ENCODE measurements at regions not wholly inside any gene's neighbourhood (a gene's known extent, or its start where the extent isn't known, plus 50 kb on each side); places are given as distances from the start of the nearest gene placed in this dataset.

DNA sequence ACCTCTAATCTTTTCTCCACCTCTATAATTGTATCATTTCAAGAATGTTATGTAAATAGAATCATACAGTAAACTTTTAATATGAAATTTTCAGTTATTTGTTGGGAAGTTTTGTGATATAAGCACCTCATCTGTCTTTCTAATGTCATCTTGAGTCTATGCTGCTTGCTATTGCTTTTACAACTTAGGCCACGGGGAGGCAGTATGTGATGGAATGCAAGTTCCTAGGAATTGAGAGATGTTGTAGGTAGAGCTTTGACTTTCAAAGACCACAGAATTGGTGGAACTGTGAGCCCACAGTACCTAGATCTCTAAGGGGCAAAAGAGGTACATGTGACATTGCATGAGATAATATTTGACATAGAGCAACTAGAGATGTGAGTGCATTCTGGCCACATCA lies 328.3 kb downstream of the MFSD1 start:
- no peak overlapping the region for H3K4me3 ChIP-seq (ENCODE audit: low read depth, low read length)
- DNase-seq (ENCODE audit: low read depth): no peak
- TF ChIP-seq, protein P1, sequence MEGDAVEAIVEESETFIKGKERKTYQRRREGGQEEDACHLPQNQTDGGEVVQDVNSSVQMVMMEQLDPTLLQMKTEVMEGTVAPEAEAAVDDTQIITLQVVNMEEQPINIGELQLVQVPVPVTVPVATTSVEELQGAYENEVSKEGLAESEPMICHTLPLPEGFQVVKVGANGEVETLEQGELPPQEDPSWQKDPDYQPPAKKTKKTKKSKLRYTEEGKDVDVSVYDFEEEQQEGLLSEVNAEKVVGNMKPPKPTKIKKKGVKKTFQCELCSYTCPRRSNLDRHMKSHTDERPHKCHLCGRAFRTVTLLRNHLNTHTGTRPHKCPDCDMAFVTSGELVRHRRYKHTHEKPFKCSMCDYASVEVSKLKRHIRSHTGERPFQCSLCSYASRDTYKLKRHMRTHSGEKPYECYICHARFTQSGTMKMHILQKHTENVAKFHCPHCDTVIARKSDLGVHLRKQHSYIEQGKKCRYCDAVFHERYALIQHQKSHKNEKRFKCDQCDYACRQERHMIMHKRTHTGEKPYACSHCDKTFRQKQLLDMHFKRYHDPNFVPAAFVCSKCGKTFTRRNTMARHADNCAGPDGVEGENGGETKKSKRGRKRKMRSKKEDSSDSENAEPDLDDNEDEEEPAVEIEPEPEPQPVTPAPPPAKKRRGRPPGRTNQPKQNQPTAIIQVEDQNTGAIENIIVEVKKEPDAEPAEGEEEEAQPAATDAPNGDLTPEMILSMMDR (conservative IDR thresholded peaks at IDR 0.05; ENCODE audit: low read depth, low read length): peak; percentile 50

DNA sequence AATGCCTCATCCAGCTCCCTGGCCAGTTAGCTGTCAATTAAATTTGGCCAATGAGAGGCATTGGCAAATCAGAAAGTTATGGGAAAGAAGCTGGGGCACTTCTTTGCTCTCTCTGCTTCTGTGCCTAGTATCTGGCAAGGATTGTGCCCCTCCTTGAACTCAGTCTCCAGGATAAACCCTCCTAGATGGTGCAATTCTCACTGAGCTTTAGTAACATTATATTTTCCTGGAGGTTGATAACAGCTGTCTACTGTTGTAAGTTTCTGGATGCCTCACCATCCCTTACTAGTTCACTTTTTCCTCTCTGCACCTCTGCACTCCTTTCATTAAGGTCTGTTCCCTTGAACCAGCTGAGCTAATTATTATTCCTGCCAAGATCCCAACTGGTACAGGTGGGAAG lies 329.5 kb downstream of the MFSD1 start:
- H3K4me3 ChIP-seq (ENCODE audit: low read depth, low read length): no peak overlapping the region
- DNase-seq (ENCODE audit: low read depth): no peak
- TF ChIP-seq, protein P1 (conservative IDR thresholded peaks at IDR 0.05; ENCODE audit: low read depth, low read length): no peak

DNA sequence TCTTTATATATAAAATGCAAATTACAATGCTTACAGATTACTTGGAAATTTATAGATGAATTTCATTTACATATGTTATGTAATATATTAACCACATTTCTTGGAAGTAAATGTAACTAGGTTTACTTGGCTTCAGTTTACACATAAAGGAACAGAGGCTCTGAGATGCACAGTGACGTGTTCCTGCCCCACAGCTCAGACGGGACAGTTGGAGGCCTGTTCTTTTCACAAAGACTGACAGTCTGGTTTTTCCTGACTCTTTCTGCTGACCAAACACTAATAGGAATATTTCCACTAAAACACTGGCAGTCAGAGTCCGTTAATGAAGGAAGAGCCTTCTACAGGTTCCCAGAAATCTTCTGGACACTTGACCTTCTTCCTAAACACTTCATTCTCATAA lies 336.1 kb downstream of the MFSD1 start:
- TF ChIP-seq, protein P1 (conservative IDR thresholded peaks at IDR 0.05; ENCODE audit: low read depth, low read length): no peak
- H3K4me3 ChIP-seq (ENCODE audit: low read depth, low read length): no peak overlapping the region
- no peak for DNase-seq (ENCODE audit: low read depth)

DNA sequence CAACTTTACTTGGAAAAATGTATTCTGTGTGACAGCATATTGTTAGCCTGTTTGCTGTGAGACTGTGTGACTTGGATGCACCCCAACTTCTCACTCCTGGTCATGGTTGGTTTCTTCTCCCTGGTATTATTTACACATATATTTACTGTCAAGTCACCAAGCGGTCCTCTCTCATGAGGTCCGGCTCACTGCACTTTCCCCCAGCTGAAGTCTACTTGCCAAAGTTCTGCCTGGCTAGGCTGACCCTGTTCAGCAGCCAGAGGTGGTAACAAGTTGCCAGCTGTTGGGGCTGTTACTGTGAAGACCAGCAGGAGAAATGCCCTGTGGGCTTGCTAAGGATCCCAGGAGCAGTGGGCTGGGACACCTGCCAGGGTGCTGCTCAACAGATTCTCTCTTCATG lies 337.5 kb downstream of the MFSD1 start:
- H3K4me3 ChIP-seq (ENCODE audit: low read depth, low read length): no peak overlapping the region
- TF ChIP-seq, protein P1 (conservative IDR thresholded peaks at IDR 0.05; ENCODE audit: low read depth, low read length): no peak
- no peak for DNase-seq (ENCODE audit: low read depth)

DNA sequence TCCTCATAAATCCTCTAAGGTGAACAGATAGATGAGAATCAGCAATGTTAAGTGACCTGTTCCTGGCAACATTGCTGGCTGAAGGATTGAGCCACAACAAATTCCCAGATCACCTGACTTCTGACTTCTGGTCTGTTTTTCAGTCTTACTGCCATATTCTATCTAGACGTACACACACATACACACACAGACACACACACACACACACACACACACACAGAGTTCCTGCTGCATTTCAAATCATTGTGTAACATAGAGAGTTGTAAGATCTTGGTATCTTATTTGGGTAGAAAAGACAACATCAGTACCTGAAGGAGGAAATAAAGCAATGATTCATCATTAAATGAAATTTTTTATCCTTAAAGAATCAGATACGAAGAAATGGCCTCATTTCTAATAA lies 342.6 kb downstream of the MFSD1 start:
- no peak overlapping the region for H3K4me3 ChIP-seq (ENCODE audit: low read depth, low read length)
- TF ChIP-seq, protein P1 (conservative IDR thresholded peaks at IDR 0.05; ENCODE audit: low read depth, low read length): no peak
- no peak for DNase-seq (ENCODE audit: low read depth)

DNA sequence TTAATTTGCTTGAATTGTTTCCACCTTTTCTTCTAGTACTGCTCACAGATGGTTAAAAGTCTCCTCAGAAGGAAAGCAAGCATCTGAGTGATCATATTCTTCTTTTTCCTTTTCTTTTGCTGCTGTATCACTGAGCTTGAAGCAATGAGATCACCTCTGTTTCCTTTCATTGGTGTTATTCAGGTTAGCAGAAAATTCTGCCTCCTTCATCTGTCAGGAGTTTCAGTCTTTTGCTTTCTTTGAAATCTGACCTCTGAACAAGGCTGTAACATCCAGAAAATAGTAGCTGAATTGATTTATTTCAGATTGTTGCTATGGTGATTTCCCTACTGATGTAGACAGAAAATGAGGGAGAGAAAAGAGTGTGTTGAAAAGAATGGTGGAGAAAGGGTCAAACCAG lies 343.0 kb downstream of the MFSD1 start:
- TF ChIP-seq, protein P1 (conservative IDR thresholded peaks at IDR 0.05; ENCODE audit: low read depth, low read length): no peak

DNA sequence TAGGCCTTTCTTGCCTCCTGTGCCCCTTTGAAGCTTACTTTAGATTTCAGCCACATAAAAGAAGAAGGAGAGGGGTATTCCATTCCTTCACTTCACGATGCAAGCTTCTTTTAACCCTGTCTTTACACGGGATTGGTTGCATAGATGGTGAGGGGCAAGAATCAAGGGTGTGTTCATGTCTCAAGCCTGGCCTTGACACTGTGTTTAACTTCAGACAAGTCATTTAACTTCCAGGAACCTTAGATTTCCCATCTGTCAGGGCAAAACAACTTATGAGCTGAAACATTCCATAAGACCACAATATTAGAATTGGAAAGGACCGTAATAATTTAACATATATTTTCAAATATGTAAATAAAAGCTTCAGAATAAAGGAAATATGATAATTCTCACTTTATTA lies 344.5 kb downstream of the MFSD1 start:
- no peak for DNase-seq (ENCODE audit: low read depth)
- TF ChIP-seq, protein P1 (conservative IDR thresholded peaks at IDR 0.05; ENCODE audit: low read depth, low read length): no peak
- H3K4me3 ChIP-seq (ENCODE audit: low read depth, low read length): no peak overlapping the region

More for the DNA sequence above, 343.0 kb downstream of the MFSD1 start:
- H3K4me3 ChIP-seq (ENCODE audit: low read depth, low read length): no peak overlapping the region
- DNase-seq (ENCODE audit: low read depth): no peak
